ENCODE measurements at regions not wholly inside any gene's neighbourhood (a gene's known extent, or its start where the extent isn't known, plus 50 kb on each side); places are given as distances from the start of the nearest gene placed in this dataset.

- Mint-ChIP-seq H3K27me3 (ENCODE audit: insufficient read depth) (no peaks in the 10 kb centered on the region), H3K36me3 (ENCODE audit: low read depth) (no peaks in the 10 kb centered on the region), H3K9me3 (no peaks in the 10 kb centered on the region), H3K4me3 (no peak overlapping the region), H3K27ac (no peak overlapping the region), H3K4me1 (peaks cover 3% of the 10 kb centered on the region)
- Histone ChIP-seq H3K36me3 (ENCODE audit: control insufficient read depth, insufficient read depth, low read length) (no peaks in the 10 kb centered on the region), H3K27me3 (ENCODE audit: control insufficient read depth, insufficient read depth, low read length, poor library complexity, severe bottlenecking) (no peaks in the 10 kb centered on the region), H3K4me3 (ENCODE audit: low read length) (no peak overlapping the region), H3K27ac (ENCODE audit: low read depth, low read length) (no peak overlapping the region), H3K9me3 (ENCODE audit: control insufficient read depth, low read length) (no peaks in the 10 kb centered on the region), H3K9ac (ENCODE audit: extremely low read depth, low read length, poor library complexity, severe bottlenecking) (no peak overlapping the region), H3K4me1 (ENCODE audit: control insufficient read depth, insufficient read depth, low read length) (no peaks in the 10 kb centered on the region)
- DNase-seq: no peak
- no peak for TF ChIP-seq CTCF (conservative IDR thresholded peaks at IDR 0.05)
Observed at GRCh38 chr1:68795956-68796355, 299.1 kb upstream of the DEPDC1 start.

GRCh38 chr1:68796888-68797287 lies 300.0 kb upstream of the DEPDC1 start:
- H3K9ac ChIP-seq (ENCODE audit: extremely low read depth, low read length, poor library complexity, severe bottlenecking): no peak overlapping the region
- H3K9me3 ChIP-seq (ENCODE audit: control insufficient read depth, low read length): no peaks in the 10 kb centered on the region
- Mint-ChIP-seq H3K27me3 (ENCODE audit: insufficient read depth) (no peaks in the 10 kb centered on the region), H3K9me3 (no peaks in the 10 kb centered on the region), H3K36me3 (ENCODE audit: low read depth) (no peaks in the 10 kb centered on the region), H3K27ac (no peak overlapping the region), H3K4me1 (peaks cover 3% of the 10 kb centered on the region), H3K4me3 (no peak overlapping the region)
- H3K27ac ChIP-seq (ENCODE audit: low read depth, low read length): no peak overlapping the region
- no peak overlapping the region for H3K4me3 ChIP-seq (ENCODE audit: low read length)
- no peaks in the 10 kb centered on the region for H3K36me3 ChIP-seq (ENCODE audit: control insufficient read depth, insufficient read depth, low read length)
- no peaks in the 10 kb centered on the region for H3K27me3 ChIP-seq (ENCODE audit: control insufficient read depth, insufficient read depth, low read length, poor library complexity, severe bottlenecking)
- TF ChIP-seq CTCF (conservative IDR thresholded peaks at IDR 0.05): no peak
- no peak for DNase-seq
- H3K4me1 ChIP-seq (ENCODE audit: control insufficient read depth, insufficient read depth, low read length): no peaks in the 10 kb centered on the region

GRCh38 chr1:68798071-68798470 lies 301.2 kb upstream of the DEPDC1 start:
- Histone ChIP-seq H3K9me3 (ENCODE audit: control insufficient read depth, low read length) (no peaks in the 10 kb centered on the region), H3K4me3 (ENCODE audit: low read length) (no peak overlapping the region), H3K27me3 (ENCODE audit: control insufficient read depth, insufficient read depth, low read length, poor library complexity, severe bottlenecking) (no peaks in the 10 kb centered on the region), H3K36me3 (ENCODE audit: control insufficient read depth, insufficient read depth, low read length) (no peaks in the 10 kb centered on the region), H3K27ac (ENCODE audit: low read depth, low read length) (no peak overlapping the region), H3K9ac (ENCODE audit: extremely low read depth, low read length, poor library complexity, severe bottlenecking) (no peak overlapping the region), H3K4me1 (ENCODE audit: control insufficient read depth, insufficient read depth, low read length) (no peaks in the 10 kb centered on the region)
- Mint-ChIP-seq H3K9me3 (no peaks in the 10 kb centered on the region), H3K27ac (no peak overlapping the region), H3K4me3 (no peak overlapping the region), H3K4me1 (peaks cover 3% of the 10 kb centered on the region), H3K27me3 (ENCODE audit: insufficient read depth) (no peaks in the 10 kb centered on the region), H3K36me3 (ENCODE audit: low read depth) (no peaks in the 10 kb centered on the region)
- WGBS, 2 experiments (ENCODE audit: insufficient coverage in 1 of 2, insufficient read length in 1 of 2): 96 to 100% methylated on average over 1 of the region's 1 CpG
- no peak for DNase-seq
- no peak for TF ChIP-seq CTCF (conservative IDR thresholded peaks at IDR 0.05)

Measured in endodermal cell (in vitro differentiated cells).